H9 (cell line): ENCODE measurements at regions not wholly inside any gene's neighbourhood (a gene's known extent, or its start where the extent isn't known, plus 50 kb on each side); places are given as distances from the start of the nearest gene placed in this dataset.

ENCODE experiments used
- DNase-seq: peaks from one replicate; pipeline ENCODE4 v3.0.0-alpha.2; 2017
- H2AFZ ChIP-seq: one replicate; pipeline ENCODE4 v1.6.1; 2013; ENCODE audit warnings: mild to moderate bottlenecking, low read length, control low read depth, moderate library complexity
- H2AK5ac ChIP-seq: 2 replicates; pipeline ENCODE4 v1.6.1; 2013; ENCODE audit warnings: low read length, control low read depth, mixed read lengths; ENCODE audit not compliant: insufficient read length
- H2BK120ac ChIP-seq: one replicate; pipeline ENCODE4 v1.6.1; 2013; ENCODE audit warnings: low read depth, mild to moderate bottlenecking, low read length, control low read depth, inconsistent platforms; ENCODE audit not compliant: poor library complexity, severe bottlenecking
- H2BK12ac ChIP-seq: 2 replicates; pipeline ENCODE4 v1.6.1; 2013; ENCODE audit warnings: low read length, control low read depth, mixed read lengths, low read depth; ENCODE audit not compliant: insufficient read length
- H2BK15ac ChIP-seq: 2 replicates; pipeline ENCODE4 v1.6.1; 2013; ENCODE audit warnings: low read depth, low read length, control low read depth
- H2BK20ac ChIP-seq: one replicate; pipeline ENCODE4 v1.6.1; 2013; ENCODE audit warnings: low read depth, mild to moderate bottlenecking, low read length, control low read depth, inconsistent platforms; ENCODE audit not compliant: poor library complexity, severe bottlenecking
- H2BK5ac ChIP-seq: 2 replicates; pipeline ENCODE4 v1.6.1; 2013; ENCODE audit warnings: low read length, control low read depth, mixed read lengths; ENCODE audit not compliant: insufficient read length
- H3K14ac ChIP-seq: 2 replicates; pipeline ENCODE4 v1.6.1; 2013; ENCODE audit warnings: low read length, control low read depth; ENCODE audit not compliant: insufficient read depth
- H3K18ac ChIP-seq: 2 replicates; pipeline ENCODE4 v1.6.1; 2013; ENCODE audit warnings: low read depth, mild to moderate bottlenecking, mixed read lengths, low read length, control low read depth; ENCODE audit not compliant: insufficient read length
- H3K23ac ChIP-seq: 2 replicates; pipeline ENCODE4 v1.6.1; 2013; ENCODE audit warnings: low read length, control low read depth, mixed read lengths, low read depth; ENCODE audit not compliant: insufficient read length
- H3K23me2 ChIP-seq: 2 replicates; pipeline ENCODE4 v1.6.1; 2013; ENCODE audit warnings: low read depth, mild to moderate bottlenecking, mixed read lengths, low read length, control low read depth; ENCODE audit not compliant: insufficient read length, poor library complexity, severe bottlenecking
- H3K27ac ChIP-seq: 2 replicates; pipeline ENCODE4 v1.5.1; 2013; ENCODE audit warnings: low read length, control low read depth, mixed read lengths, low read depth; ENCODE audit not compliant: insufficient read length
- H3K27me3 ChIP-seq: 2 replicates; pipeline ENCODE4 v1.6.1; 2013; ENCODE audit warnings: low read length, control low read depth, inconsistent platforms; ENCODE audit not compliant: insufficient read depth
- H3K4ac ChIP-seq: 2 replicates; pipeline ENCODE4 v1.6.1; 2013; ENCODE audit warnings: low read depth, mild to moderate bottlenecking, control low read depth, inconsistent platforms, low read length, moderate library complexity
- H3K4me1 ChIP-seq: 2 replicates; pipeline ENCODE4 v1.6.1; 2013; ENCODE audit warnings: low read length, control low read depth, inconsistent platforms; ENCODE audit not compliant: insufficient read depth
- H3K4me2 ChIP-seq: 2 replicates; pipeline ENCODE4 v1.6.1; 2013; ENCODE audit warnings: low read length, control low read depth, mixed read lengths; ENCODE audit not compliant: insufficient read length, insufficient read depth
- H3K56ac ChIP-seq: 2 replicates; pipeline ENCODE4 v1.6.1; 2013; ENCODE audit warnings: low read depth, mild to moderate bottlenecking, mixed read lengths, low read length, control low read depth; ENCODE audit not compliant: insufficient read length
- H3K79me1 ChIP-seq: 2 replicates; pipeline ENCODE4 v1.6.1; 2013; ENCODE audit warnings: low read depth, mild to moderate bottlenecking, moderate library complexity, low read length, control low read depth, inconsistent platforms; ENCODE audit not compliant: insufficient read depth, poor library complexity, severe bottlenecking
- H3K79me2 ChIP-seq: 2 replicates; pipeline ENCODE4 v1.6.1; 2013; ENCODE audit warnings: low read length, control low read depth, inconsistent platforms; ENCODE audit not compliant: insufficient read depth
- H3K9ac ChIP-seq: 2 replicates; pipeline ENCODE4 v1.6.1; 2013; ENCODE audit warnings: low read length, control low read depth, mixed read lengths; ENCODE audit not compliant: insufficient read length; ENCODE audit errors: extremely low read depth
- H3K9me3 ChIP-seq: one replicate; pipeline ENCODE4 v1.6.1; 2013; ENCODE audit warnings: low read depth, low read length, inconsistent platforms; ENCODE audit not compliant: control insufficient read depth
- H3T11ph ChIP-seq: one replicate; pipeline ENCODE4 v1.6.1; 2013; ENCODE audit warnings: mild to moderate bottlenecking, low read length, control low read depth, inconsistent platforms
- H4K20me1 ChIP-seq: one replicate; pipeline ENCODE4 v1.6.1; 2013; ENCODE audit not compliant: control insufficient read depth, insufficient read length, insufficient read depth
- H4K5ac ChIP-seq: 2 replicates; pipeline ENCODE4 v1.6.1; 2013; ENCODE audit warnings: low read depth, mild to moderate bottlenecking, mixed read lengths, low read length, control low read depth; ENCODE audit not compliant: insufficient read length
- H4K8ac ChIP-seq: replicated peaks from 2 replicates; pipeline ENCODE4 v1.6.1; 2013; ENCODE audit warnings: low read length, control low read depth, mixed read lengths, low read depth; ENCODE audit not compliant: insufficient read length
- H4K91ac ChIP-seq: 2 replicates; pipeline ENCODE4 v1.6.1; 2013; ENCODE audit warnings: low read depth, mild to moderate bottlenecking, moderate library complexity, mixed read lengths, low read length, control low read depth; ENCODE audit not compliant: insufficient read length
- H3K27ac Mint-ChIP-seq, 3 experiments: 2 replicates in 2 of 3; 3 replicates in 1 of 3; pipeline ENCODE4 v1.8.0; 2020 to 2021; ENCODE audit warnings: mixed read lengths in 3 of 3, mild to moderate bottlenecking in 1 of 3, moderate library complexity in 1 of 3
- H3K27me3 Mint-ChIP-seq: 2 replicates; pipeline ENCODE4 v1.8.0; 2021; ENCODE audit warnings: low read depth, mild to moderate bottlenecking, moderate library complexity, mixed read lengths
- H3K36me3 Mint-ChIP-seq, 3 experiments: 2 replicates in 2 of 3; 3 replicates in 1 of 3; pipeline ENCODE4 v1.8.0; 2020 to 2021; ENCODE audit warnings: low read depth in 3 of 3, mixed read lengths in 3 of 3; ENCODE audit not compliant: insufficient read depth in 1 of 3
- H3K4me1 Mint-ChIP-seq, 2 experiments: 2 replicates each; pipeline ENCODE4 v1.8.0; 2020; ENCODE audit warnings: mixed read lengths in 2 of 2
- H3K4me3 Mint-ChIP-seq, 2 experiments: 2 replicates in 1 of 2; 3 replicates in 1 of 2; pipeline ENCODE4 v1.8.0; 2020 to 2021; ENCODE audit warnings: mild to moderate bottlenecking in 2 of 2, mixed read lengths in 2 of 2, moderate library complexity in 1 of 2
- H3K9me3 Mint-ChIP-seq, 2 experiments: 2 replicates in 1 of 2; 3 replicates in 1 of 2; pipeline ENCODE4 v1.8.0; 2020; ENCODE audit warnings: mild to moderate bottlenecking in 2 of 2, mixed read lengths in 2 of 2, moderate library complexity in 1 of 2
- CTCF ChIP-seq: fragments of 200-600 bp; sonication (generic); conservative IDR thresholded peaks from 3 replicates; pipeline ENCODE4 v1.8.0; 2021; ENCODE audit warnings: antibody characterized with exemption, mild to moderate bottlenecking
- whole genome bisulfite sequencing: extraction: QIAGEN DNeasy Blood & Tissue Kit; methylation state at CpG from one replicate; pipeline ENCODE4 v1.1.7; 2013; ENCODE audit warnings: missing lambda C conversion rate, low lambda C conversion rate, mixed read lengths; ENCODE audit not compliant: insufficient read length; ENCODE audit errors: extremely low coverage; 5-methylcytosine and 5-hydroxymethylcytosine counted together

GRCh38 chr2:188851826-188852225, 122.3 kb upstream of the COL3A1 start:
- H3K14ac ChIP-seq, result no peak overlapping the region
- no CpG with 5 or more reads among the region's 3 CpGs for WGBS
- H3K56ac ChIP-seq, result no peak overlapping the region
- no peak overlapping the region for H4K91ac ChIP-seq
- H2BK5ac ChIP-seq, result no peak overlapping the region
- no peaks in the 10 kb centered on the region for H3K79me2 ChIP-seq
- H3K18ac ChIP-seq, result no peak overlapping the region
- no peak overlapping the region for H3K4ac ChIP-seq
- no peak overlapping the region for H3T11ph ChIP-seq
- H2AFZ ChIP-seq, result no peak overlapping the region
- TF ChIP-seq CTCF, result no peak
- H2BK120ac ChIP-seq, result no peak overlapping the region
- no peak overlapping the region for H3K4me3 Mint-ChIP-seq
- H3K27me3 Mint-ChIP-seq, result no peaks in the 10 kb centered on the region
- H3K27me3 ChIP-seq, result no peaks in the 10 kb centered on the region
- no peak overlapping the region for H3K27ac ChIP-seq
- no peak for DNase-seq
- H2BK15ac ChIP-seq, result no peak overlapping the region
- H4K8ac ChIP-seq, result no peak overlapping the region
- H2BK20ac ChIP-seq, result no peak overlapping the region
- no peak overlapping the region for H3K9ac ChIP-seq
- no peak overlapping the region for H3K27ac Mint-ChIP-seq
- H2AK5ac ChIP-seq, result no peak overlapping the region
- H3K36me3 Mint-ChIP-seq, result no peaks in the 10 kb centered on the region
- no peaks in the 10 kb centered on the region for H3K9me3 ChIP-seq
- no peaks in the 10 kb centered on the region for H4K20me1 ChIP-seq
- no peak overlapping the region for H4K5ac ChIP-seq
- H2BK12ac ChIP-seq, result no peak overlapping the region
- no peak overlapping the region for H3K23ac ChIP-seq
- H3K4me1 ChIP-seq, result no peaks in the 10 kb centered on the region
- H3K79me1 ChIP-seq, result no peaks in the 10 kb centered on the region
- no peaks in the 10 kb centered on the region for H3K23me2 ChIP-seq
- no peak overlapping the region for H3K4me2 ChIP-seq
- no peaks in the 10 kb centered on the region for H3K4me1 Mint-ChIP-seq
- H3K9me3 Mint-ChIP-seq, result no peaks in the 10 kb centered on the region
